SK-N-SH treated with all-trans-retinoic acid at 6 μM for 48 hours (cell line): ENCODE measurements at regions not wholly inside any gene's neighbourhood (a gene's known extent, or its start where the extent isn't known, plus 50 kb on each side); places are given as distances from the start of the nearest gene placed in this dataset.

Experiments
- ATAC-seq: fragments of 200-7000 bp; cut with Tn5 transposase; 3 replicates; pipeline ENCODE4 v1.9.1; 2020; ENCODE audit warnings: mild to moderate bottlenecking, moderate library complexity
- ARNTL ChIP-seq: fragments of 450-650 bp; formaldehyde crosslinking; IDR thresholded peaks from 2 replicates; pipeline ENCODE4 v1.5.0; 2020; ENCODE audit warnings: low read depth, mild to moderate bottlenecking, moderate library complexity, borderline replicate concordance
- BACH2 ChIP-seq: fragments of 250-450 bp; sonication (Bioruptor Pico); IDR thresholded peaks from 2 replicates; pipeline ENCODE4 v1.9.0; 2021; ENCODE audit warnings: mild to moderate bottlenecking, borderline replicate concordance
- CREB5 ChIP-seq: fragments of 250-450 bp; sonication (Bioruptor Pico); IDR thresholded peaks from 2 replicates; pipeline ENCODE4 v1.5.1; 2020; ENCODE audit warnings: low read depth, mild to moderate bottlenecking, moderate library complexity
- CSRNP3 ChIP-seq: fragments of 250-450 bp; sonication (Bioruptor Pico); IDR thresholded peaks from 2 replicates; pipeline ENCODE4 v1.5.1; 2021; ENCODE audit warnings: mild to moderate bottlenecking, moderate library complexity
- GLIS3 ChIP-seq: fragments of 250-450 bp; sonication (Bioruptor Pico); IDR thresholded peaks from 2 replicates; pipeline ENCODE4 v1.5.0; 2020; ENCODE audit warnings: mild to moderate bottlenecking, moderate library complexity
- ISL1 ChIP-seq: fragments of 250-450 bp; sonication (Bioruptor Pico); IDR thresholded peaks from 2 replicates; pipeline ENCODE4 v2.1.2; 2022; ENCODE audit warnings: mild to moderate bottlenecking, moderate library complexity
- OSR1 ChIP-seq: fragments of 250-450 bp; sonication (Bioruptor Pico); IDR thresholded peaks from 2 replicates; pipeline ENCODE4 v1.8.0; 2022; ENCODE audit warnings: moderate library complexity, mild to moderate bottlenecking, inconsistent platforms
- PATZ1 ChIP-seq: fragments of 250-450 bp; sonication (Bioruptor Pico); IDR thresholded peaks from 2 replicates; pipeline ENCODE4 v1.8.0; 2020; ENCODE audit warnings: mild to moderate bottlenecking, moderate library complexity, borderline replicate concordance
- POU6F1 ChIP-seq: fragments of 250-450 bp; sonication (Bioruptor Pico); IDR thresholded peaks from 2 replicates; pipeline ENCODE4 v1.8.0; 2021; ENCODE audit warnings: low read depth, mild to moderate bottlenecking, moderate library complexity, borderline replicate concordance
- PPARA ChIP-seq: fragments of 250-450 bp; sonication (Bioruptor Pico); IDR thresholded peaks from 2 replicates; pipeline ENCODE4 v1.5.0; 2020; ENCODE audit warnings: mild to moderate bottlenecking, borderline replicate concordance
- RARB ChIP-seq: fragments of 250-450 bp; sonication (Bioruptor Pico); IDR thresholded peaks from 2 replicates; pipeline ENCODE4 v1.8.0; 2021; ENCODE audit warnings: mild to moderate bottlenecking, moderate library complexity
- SNAI2 ChIP-seq: fragments of 250-450 bp; sonication (Bioruptor Pico); IDR thresholded peaks from 2 replicates; pipeline ENCODE4 v1.5.0; 2020; ENCODE audit warnings: mild to moderate bottlenecking, moderate library complexity
- TOX ChIP-seq: fragments of 250-450 bp; sonication (Bioruptor Pico); IDR thresholded peaks from 2 replicates; pipeline ENCODE4 v1.8.0; 2021; ENCODE audit warnings: mild to moderate bottlenecking, moderate library complexity, borderline replicate concordance
- TSHZ2 ChIP-seq: fragments of 250-450 bp; sonication (Bioruptor Pico); IDR thresholded peaks from 2 replicates; pipeline ENCODE4 v1.5.0; 2020; ENCODE audit warnings: mild to moderate bottlenecking, moderate library complexity
- ZC3H10 ChIP-seq: fragments of 250-450 bp; sonication (Bioruptor Pico); IDR thresholded peaks from 2 replicates; pipeline ENCODE4 v1.5.1; 2021; ENCODE audit warnings: mild to moderate bottlenecking, moderate library complexity
- ZFP30 ChIP-seq: fragments of 450-650 bp; formaldehyde crosslinking; IDR thresholded peaks from 2 replicates; pipeline ENCODE4 v1.5.0; 2022; ENCODE audit warnings: mild to moderate bottlenecking, moderate library complexity
- ZNF565 ChIP-seq: fragments of 450-650 bp; formaldehyde crosslinking; conservative IDR thresholded peaks from 2 replicates; pipeline ENCODE4 v1.5.0; 2020; ENCODE audit warnings: low read depth, mild to moderate bottlenecking, moderate library complexity
- ZNF70 ChIP-seq: fragments of 450-650 bp; formaldehyde crosslinking; IDR thresholded peaks from 2 replicates; pipeline ENCODE4 v1.5.0; 2020; ENCODE audit warnings: mild to moderate bottlenecking, moderate library complexity
- ZNF8 ChIP-seq: fragments of 450-650 bp; formaldehyde crosslinking; IDR thresholded peaks from 2 replicates; pipeline ENCODE4 v1.5.0; 2020; ENCODE audit warnings: mild to moderate bottlenecking, moderate library complexity

GRCh38 chr6:159445351-159445750 lies 247.7 kb downstream of the SOD2 start (continued):
- no peak for TF ChIP-seq PATZ1 (CRISPR knock-in tag)
- TF ChIP-seq, all 23 proteins: peak for 0

GRCh38 chr6:159444056-159444760 lies 248.8 kb downstream of the SOD2 start:
- no peak for ATAC-seq
- TF ChIP-seq ZNF565 (CRISPR knock-in tag) = no peak

- TF ChIP-seq CSRNP3 (CRISPR knock-in tag) (no peak), ISL1 (CRISPR knock-in tag) (no peak), SNAI2 (CRISPR knock-in tag) (no peak), BACH2 (CRISPR knock-in tag) (no peak), TSHZ2 (CRISPR knock-in tag) (no peak)
- ATAC-seq = no peak
Measured at GRCh38 chr6:159443417-159443920, 249.6 kb downstream of the SOD2 start.

GRCh38 chr6:159441704-159441981 lies 251.4 kb downstream of the SOD2 start:
- no peak for ATAC-seq

More at GRCh38 chr6:159441704-159441981, 251.4 kb downstream of the SOD2 start:
- TF ChIP-seq ZFP30 (no peak), GLIS3 (no peak), ZC3H10 (CRISPR knock-in tag) (no peak), BACH2 (CRISPR knock-in tag) (no peak), ARNTL (CRISPR knock-in tag) (no peak), ISL1 (CRISPR knock-in tag) (no peak), PPARA (CRISPR knock-in tag) (no peak), RARB (no peak), CREB5 (CRISPR knock-in tag) (no peak), TOX (CRISPR knock-in tag) (no peak), TSHZ2 (CRISPR knock-in tag) (no peak), ZNF70 (no peak), POU6F1 (CRISPR knock-in tag) (no peak), ZNF565 (CRISPR knock-in tag) (no peak), OSR1 (CRISPR knock-in tag) (no peak), ZNF8 (CRISPR knock-in tag) (no peak)
